H1 (cell line): ENCODE measurements at regions not wholly inside any gene's neighbourhood (a gene's known extent, or its start where the extent isn't known, plus 50 kb on each side); places are given as distances from the start of the nearest gene placed in this dataset.

Experiments used
- ASH2L ChIP-seq: fragments of 200-600, 300-600 bp; sonication (generic); IDR thresholded peaks from one replicate; pipeline ENCODE4 v1.7.1; 2017; ENCODE audit warnings: low read length
- CEBPB ChIP-seq: IDR thresholded peaks from 2 replicates; pipeline ENCODE4 v1.6.1; 2012; ENCODE audit warnings: low read depth, low read length
- E2F6 ChIP-seq: IDR thresholded peaks from 2 replicates; pipeline ENCODE4 v1.6.1; 2012; ENCODE audit warnings: inconsistent platforms
- EZH2 ChIP-seq: fragments of 200-600 bp; sonication (generic); IDR thresholded peaks from 2 replicates; pipeline ENCODE4 v1.7.1; 2012; ENCODE audit warnings: low read depth, mild to moderate bottlenecking, moderate library complexity, low read length, inconsistent platforms; ENCODE audit not compliant: severe bottlenecking
- SIRT6 ChIP-seq: IDR thresholded peaks from one replicate; pipeline ENCODE4 v1.7.1; 2012; ENCODE audit warnings: low read length, inconsistent platforms

- TF ChIP-seq E2F6 (no peak), EZH2 (no peak), CEBPB (no peak), ASH2L (no peak), SIRT6 (no peak)
These were observed 95.8 kb upstream of the SETBP1 start (continued) for GRCh38 chr18:44584900-44585299.
